Activated CD8-positive, alpha-beta memory T cell treated with anti-CD3 and anti-CD28 coated beads, Interleukin-2, amount 50 U/mL, for 1 hour (primary cell): ENCODE measurements at regions not wholly inside any gene's neighbourhood (a gene's known extent, or its start where the extent isn't known, plus 50 kb on each side); places are given as distances from the start of the nearest gene placed in this dataset.

Experiments
- DNase-seq: peaks from one replicate; pipeline ENCODE4 v3.0.0-alpha.2; 2020; ENCODE audit errors: extremely low read depth

DNA sequence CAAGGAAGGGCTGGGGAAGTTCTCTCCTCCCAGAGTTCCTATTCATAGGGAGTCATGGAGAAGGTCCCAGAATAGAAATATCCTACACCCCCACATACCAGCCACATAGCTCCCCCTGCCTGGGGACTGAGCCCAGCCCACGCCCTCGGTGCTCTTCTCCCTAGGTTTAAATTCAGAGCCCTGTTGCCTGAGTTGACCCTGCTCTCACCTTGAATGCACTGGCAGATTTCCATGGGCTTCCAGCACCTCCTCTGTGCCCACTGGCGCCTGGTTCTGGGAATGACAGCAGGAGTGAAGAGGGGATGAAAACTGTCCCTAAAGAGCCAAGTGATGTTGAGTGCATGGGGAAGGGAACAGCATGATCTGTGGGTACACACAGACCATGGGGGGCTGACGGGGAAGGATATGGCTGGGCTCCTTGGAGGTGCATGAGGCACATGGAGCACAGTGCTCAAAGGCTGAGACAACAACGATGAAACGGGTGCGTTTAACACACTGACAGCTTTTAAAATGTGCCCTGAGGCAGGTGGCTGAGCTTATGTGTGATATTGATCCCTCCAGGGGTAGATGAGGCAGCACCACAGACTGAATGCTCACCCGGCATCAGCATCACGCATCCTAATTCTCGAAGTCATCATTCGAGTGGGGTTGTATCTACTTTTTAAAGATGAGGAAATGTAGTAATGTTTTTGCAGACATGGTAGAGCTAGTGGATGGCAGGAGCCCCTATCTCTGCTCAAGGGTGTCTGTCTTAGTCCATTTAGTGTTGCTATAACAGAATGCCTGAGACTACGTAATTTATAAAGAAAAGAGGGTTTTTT lies 53.7 kb upstream of the IGFBP3 start:
- no peak for DNase-seq

GRCh38 chr7:45973725-45974532 lies 52.9 kb upstream of the IGFBP3 start:
- no peak for DNase-seq

GRCh38 chr7:45972629-45973312 lies 51.7 kb upstream of the IGFBP3 start:
- DNase-seq: no peak

GRCh38 chr7:45971661-45972175 lies 50.6 kb upstream of the IGFBP3 start:
- no peak for DNase-seq

- no peak for DNase-seq
Measured at GRCh38 chr7:45971171-45971570, 50.1 kb upstream of the IGFBP3 start.
